Left ventricle myocardium inferior (tissue), 1 donor: ENCODE measurements at regions not wholly inside any gene's neighbourhood (a gene's known extent, or its start where the extent isn't known, plus 50 kb on each side); places are given as distances from the start of the nearest gene placed in this dataset.

Experiments
- DNase-seq: peaks from one replicate; pipeline ENCODE4 v3.0.0-alpha.2; 2020
- H3K27ac ChIP-seq: fragments of 200-600 bp; replicated peaks from 2 replicates; pipeline ENCODE4 v1.8.0; 2021
- H3K27me3 ChIP-seq: fragments of 200-600 bp; 2 replicates; pipeline ENCODE4 v1.8.0; 2021; ENCODE audit warnings: low read depth
- H3K36me3 ChIP-seq: fragments of 200-600 bp; 2 replicates; pipeline ENCODE4 v1.8.0; 2021
- H3K4me1 ChIP-seq: fragments of 200-600 bp; 2 replicates; pipeline ENCODE4 v1.8.0; 2021
- H3K4me3 ChIP-seq: fragments of 200-600 bp; 2 replicates; pipeline ENCODE4 v1.8.0; 2021; ENCODE audit warnings: mild to moderate bottlenecking, moderate library complexity
- H3K9me3 ChIP-seq: fragments of 200-600 bp; replicated peaks from 2 replicates; pipeline ENCODE4 v1.8.0; 2021
- intact Hi-C: fragments of 100-400 bp; cut with micrococcal nuclease; formaldehyde crosslinking; loops from one replicate; pipeline ENCODE4 v1.11.0; 2022
- TF ChIP-seq, protein P1 (sequence below): fragments of 200-600 bp; IDR thresholded peaks from 2 replicates; pipeline ENCODE4 v1.8.0; 2021; ENCODE audit warnings: antibody characterized with exemption, mild to moderate bottlenecking, borderline replicate concordance
- donor health status: DM: no; HTN: yes; CAD: no; lungs with severe emphysema.

DNA sequence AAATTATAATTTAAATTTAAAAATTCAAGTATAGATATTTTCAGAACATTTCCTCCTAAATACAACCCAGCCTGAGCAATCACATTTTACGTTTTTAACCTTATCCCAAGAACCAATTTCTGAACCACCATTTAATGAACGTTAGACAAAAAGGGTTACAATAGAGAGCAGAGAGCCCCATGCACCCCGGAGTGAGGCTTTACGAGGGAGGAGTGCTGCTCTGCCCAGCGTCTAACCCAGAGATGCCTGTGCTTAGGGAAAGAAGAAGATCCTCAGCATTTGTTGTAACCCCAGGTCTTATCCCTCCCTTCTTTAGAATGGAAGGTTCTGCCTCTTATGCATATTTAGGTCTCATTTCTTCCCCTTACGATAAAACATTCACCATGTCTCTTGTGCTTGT lies 169.1 kb downstream of the ICE1 start:
- TF ChIP-seq, protein P1, sequence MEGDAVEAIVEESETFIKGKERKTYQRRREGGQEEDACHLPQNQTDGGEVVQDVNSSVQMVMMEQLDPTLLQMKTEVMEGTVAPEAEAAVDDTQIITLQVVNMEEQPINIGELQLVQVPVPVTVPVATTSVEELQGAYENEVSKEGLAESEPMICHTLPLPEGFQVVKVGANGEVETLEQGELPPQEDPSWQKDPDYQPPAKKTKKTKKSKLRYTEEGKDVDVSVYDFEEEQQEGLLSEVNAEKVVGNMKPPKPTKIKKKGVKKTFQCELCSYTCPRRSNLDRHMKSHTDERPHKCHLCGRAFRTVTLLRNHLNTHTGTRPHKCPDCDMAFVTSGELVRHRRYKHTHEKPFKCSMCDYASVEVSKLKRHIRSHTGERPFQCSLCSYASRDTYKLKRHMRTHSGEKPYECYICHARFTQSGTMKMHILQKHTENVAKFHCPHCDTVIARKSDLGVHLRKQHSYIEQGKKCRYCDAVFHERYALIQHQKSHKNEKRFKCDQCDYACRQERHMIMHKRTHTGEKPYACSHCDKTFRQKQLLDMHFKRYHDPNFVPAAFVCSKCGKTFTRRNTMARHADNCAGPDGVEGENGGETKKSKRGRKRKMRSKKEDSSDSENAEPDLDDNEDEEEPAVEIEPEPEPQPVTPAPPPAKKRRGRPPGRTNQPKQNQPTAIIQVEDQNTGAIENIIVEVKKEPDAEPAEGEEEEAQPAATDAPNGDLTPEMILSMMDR: no peak
- Histone ChIP-seq H3K27me3 (no peaks in the 10 kb centered on the region), H3K4me3 (no peak overlapping the region), H3K27ac (no peak overlapping the region), H3K9me3 (no peaks in the 10 kb centered on the region), H3K36me3 (no peaks in the 10 kb centered on the region), H3K4me1 (no peaks in the 10 kb centered on the region)
- intact Hi-C loops: no loop called here
- DNase-seq: no peak

DNA sequence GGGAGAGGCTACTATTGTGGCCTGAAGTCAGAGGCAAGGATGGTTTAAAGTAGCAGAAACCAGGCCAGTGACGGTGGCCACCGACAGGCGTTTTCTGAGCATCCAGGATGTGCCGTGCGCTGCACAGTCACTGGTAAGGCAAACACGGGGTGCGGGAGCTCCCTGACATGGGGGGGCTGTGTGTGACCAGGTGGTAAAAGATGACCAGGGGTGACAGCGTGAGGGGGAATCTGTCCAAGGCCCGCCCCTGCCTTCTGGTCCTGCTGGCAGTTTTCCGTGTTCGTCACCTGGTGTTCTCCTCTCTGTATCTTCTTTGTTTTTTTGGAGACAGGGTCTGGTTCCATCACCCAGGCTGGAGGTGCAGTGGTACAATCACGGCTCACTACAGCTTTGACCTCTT lies 167.4 kb downstream of the ICE1 start:
- intact Hi-C loops: no loop called here
- Histone ChIP-seq H3K4me3 (no peak overlapping the region), H3K9me3 (no peaks in the 10 kb centered on the region), H3K27ac (no peak overlapping the region), H3K27me3 (no peaks in the 10 kb centered on the region), H3K36me3 (no peaks in the 10 kb centered on the region), H3K4me1 (no peaks in the 10 kb centered on the region)
- DNase-seq: no peak
- TF ChIP-seq, protein P1: no peak

DNA sequence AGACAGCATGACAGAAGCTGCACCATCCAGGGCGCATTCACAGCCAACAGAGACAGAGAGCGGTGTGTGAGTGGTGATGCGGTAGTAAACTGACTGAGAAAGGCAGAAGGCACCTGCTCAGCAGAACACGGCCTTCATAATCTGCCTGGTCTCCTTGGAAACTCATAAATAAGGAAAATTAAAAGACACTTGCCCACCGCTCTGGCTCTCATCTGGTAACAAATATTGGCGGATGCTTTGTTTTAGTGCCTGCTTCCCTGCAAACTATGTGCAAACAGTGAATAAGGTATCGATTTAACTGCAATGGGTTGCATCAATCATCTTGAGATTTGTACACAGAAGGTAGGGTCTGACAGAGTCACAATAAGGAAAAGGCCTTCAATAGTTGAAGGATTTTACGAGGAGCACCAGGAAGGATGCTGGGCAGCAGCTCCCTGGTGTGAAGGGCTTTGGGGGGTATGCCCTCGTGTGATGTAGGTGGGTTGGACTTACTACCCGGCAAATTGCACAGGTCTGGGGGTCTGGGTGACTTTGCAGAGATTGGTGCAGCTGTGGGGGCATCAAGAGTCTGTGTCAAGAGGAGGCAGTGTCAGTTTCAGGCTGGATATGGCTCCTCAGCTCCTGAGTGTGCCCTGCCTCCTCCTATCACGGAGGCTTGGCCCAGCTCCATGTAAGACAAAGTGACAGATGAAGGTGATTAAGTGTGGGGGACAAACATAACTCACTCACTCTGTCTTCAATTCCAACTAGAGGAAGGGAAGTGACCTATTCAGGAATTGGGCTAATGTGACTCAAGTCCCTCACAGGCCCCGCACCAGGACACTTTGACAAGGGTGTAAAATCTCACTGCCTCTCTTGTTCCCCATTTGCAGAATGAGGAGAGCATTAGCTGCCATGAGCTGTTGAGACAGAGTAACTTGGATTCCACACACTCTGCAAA lies 166.7 kb downstream of the ICE1 start:
- Histone ChIP-seq H3K36me3 (no peaks in the 10 kb centered on the region), H3K4me1 (no peaks in the 10 kb centered on the region), H3K27me3 (no peaks in the 10 kb centered on the region), H3K4me3 (no peak overlapping the region), H3K9me3 (no peaks in the 10 kb centered on the region), H3K27ac (no peak overlapping the region)
- no peak for DNase-seq
- intact Hi-C loops: no loop called here
- TF ChIP-seq, protein P1: no peak

DNA sequence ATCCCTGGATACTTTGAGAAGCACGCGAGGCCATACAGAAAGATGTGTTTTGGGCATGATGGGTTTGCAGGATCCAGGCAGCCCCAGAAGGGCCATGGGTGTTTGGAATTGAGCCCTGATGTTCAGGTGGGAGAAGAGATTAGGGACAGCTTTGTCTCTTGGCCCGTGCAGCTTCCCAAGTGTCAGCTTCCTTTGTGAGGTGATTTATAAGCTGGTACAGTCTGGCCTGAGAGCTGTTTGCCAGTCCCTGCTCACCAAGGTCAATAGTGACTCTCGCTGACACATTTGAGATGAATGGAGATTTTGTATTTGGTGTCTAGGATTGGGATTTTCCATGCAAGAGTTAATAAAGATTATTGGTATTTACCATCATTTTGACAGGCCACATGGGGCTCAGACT lies 165.9 kb downstream of the ICE1 start:
- no peaks in the 10 kb centered on the region for H3K36me3 ChIP-seq
- DNase-seq: no peak
- H3K4me1 ChIP-seq: no peaks in the 10 kb centered on the region
- no peak overlapping the region for H3K27ac ChIP-seq
- TF ChIP-seq, protein P1: no peak
- no peak overlapping the region for H3K4me3 ChIP-seq
- no peaks in the 10 kb centered on the region for H3K9me3 ChIP-seq
- intact Hi-C loops: no loop called here
- H3K27me3 ChIP-seq: no peaks in the 10 kb centered on the region

DNA sequence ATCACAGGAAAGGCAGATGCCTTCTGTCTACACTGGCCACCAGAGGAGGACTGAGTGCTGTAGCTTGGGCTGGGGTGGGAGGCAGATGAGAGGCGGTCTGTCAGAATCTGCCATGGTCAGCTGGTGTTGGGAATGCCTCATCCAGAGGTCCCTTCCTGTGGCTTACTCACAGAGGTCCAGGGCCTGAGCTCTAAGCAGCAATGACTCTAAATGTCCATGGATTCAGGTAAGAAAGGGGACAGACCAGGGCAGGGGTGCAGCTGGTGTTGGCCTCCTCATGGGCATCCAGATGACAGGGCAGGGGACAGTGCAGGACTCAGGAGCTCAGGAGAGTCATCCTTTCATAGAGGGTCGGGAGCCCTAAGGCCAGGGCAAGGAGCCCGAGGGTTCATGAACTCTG lies 165.0 kb downstream of the ICE1 start:
- intact Hi-C loops: no loop called here
- Histone ChIP-seq H3K27me3 (no peaks in the 10 kb centered on the region), H3K4me1 (no peaks in the 10 kb centered on the region), H3K4me3 (no peak overlapping the region), H3K27ac (no peak overlapping the region), H3K9me3 (no peaks in the 10 kb centered on the region), H3K36me3 (no peaks in the 10 kb centered on the region)
- DNase-seq: no peak
- TF ChIP-seq, protein P1: no peak
